ENCODE measurements at regions not wholly inside any gene's neighbourhood (a gene's known extent, or its start where the extent isn't known, plus 50 kb on each side); places are given as distances from the start of the nearest gene placed in this dataset.

- POLR2A ChIA-PET: no interaction called here
Measured at GRCh38 chr2:139409212-139409611, 629.0 kb upstream of the NXPH2 start.

GRCh38 chr2:139403948-139404347 lies 623.8 kb upstream of the NXPH2 start:
- CTCF ChIA-PET: no interaction called here
- no peak for TF ChIP-seq SUZ12 (IDR thresholded peaks at IDR 0.05)
- no peak for TF ChIP-seq ELF4 (IDR thresholded peaks at IDR 0.05)
- TF ChIP-seq FOXM1 (IDR thresholded peaks at IDR 0.05; ENCODE audit: borderline replicate concordance): no peak
- no peak for TF ChIP-seq ZNF384 (IDR thresholded peaks at IDR 0.05)
- no peak for TF ChIP-seq BHLHE40 (IDR thresholded peaks at IDR 0.05; ENCODE audit: borderline replicate concordance)
- TF ChIP-seq ARNT (IDR thresholded peaks at IDR 0.05): no peak
- TF ChIP-seq LEF1 (IDR thresholded peaks at IDR 0.05; ENCODE audit: borderline replicate concordance): no peak
- TF ChIP-seq SP1 (IDR thresholded peaks at IDR 0.05): no peak
- TF ChIP-seq FOXK2 (IDR thresholded peaks at IDR 0.05): no peak
- TF ChIP-seq L3MBTL2 (conservative IDR thresholded peaks at IDR 0.05): no peak
- no peak for TF ChIP-seq NFRKB (IDR thresholded peaks at IDR 0.05)
- no peak for TF ChIP-seq HDGF (IDR thresholded peaks at IDR 0.05; ENCODE audit: borderline replicate concordance)
- no peak for TF ChIP-seq FOXA1 (IDR thresholded peaks at IDR 0.05)
- no peak for TF ChIP-seq PKNOX1 (IDR thresholded peaks at IDR 0.05)
- TF ChIP-seq TARDBP (IDR thresholded peaks at IDR 0.05): no peak
- TF ChIP-seq CTBP1 (IDR thresholded peaks at IDR 0.05; ENCODE audit: borderline replicate concordance): no peak

More at GRCh38 chr2:139409212-139409611, 629.0 kb upstream of the NXPH2 start:
- DNase-seq (ENCODE audit: extremely low spot score): no peak
- CTCF ChIA-PET: no interaction called here
- no peak for TF ChIP-seq NFRKB (IDR thresholded peaks at IDR 0.05)

GRCh38 chr2:139394801-139395200 lies 614.6 kb upstream of the NXPH2 start:
- ChIA-PET POLR2A (no interaction called here), CTCF (no interaction called here)
- no peak for DNase-seq (ENCODE audit: extremely low spot score)
- TF ChIP-seq CTBP1 (IDR thresholded peaks at IDR 0.05; ENCODE audit: borderline replicate concordance) (no peak), PKNOX1 (IDR thresholded peaks at IDR 0.05) (no peak), HDGF (IDR thresholded peaks at IDR 0.05; ENCODE audit: borderline replicate concordance) (no peak), NFRKB (IDR thresholded peaks at IDR 0.05) (no peak), FOXA1 (IDR thresholded peaks at IDR 0.05) (no peak)

More at GRCh38 chr2:139403948-139404347, 623.8 kb upstream of the NXPH2 start:
- no peak for DNase-seq (ENCODE audit: extremely low spot score)
- POLR2A ChIA-PET: no interaction called here

GRCh38 chr2:139389391-139389790 lies 609.2 kb upstream of the NXPH2 start:
- ChIA-PET CTCF (no interaction called here), POLR2A (no interaction called here)
- DNase-seq (ENCODE audit: extremely low spot score): no peak
- no peak for TF ChIP-seq LEF1 (IDR thresholded peaks at IDR 0.05; ENCODE audit: borderline replicate concordance)
- no peak for TF ChIP-seq FOXM1 (IDR thresholded peaks at IDR 0.05; ENCODE audit: borderline replicate concordance)
- no peak for TF ChIP-seq BHLHE40 (IDR thresholded peaks at IDR 0.05; ENCODE audit: borderline replicate concordance)
- no peak for TF ChIP-seq ZNF384 (IDR thresholded peaks at IDR 0.05)
- no peak for TF ChIP-seq L3MBTL2 (conservative IDR thresholded peaks at IDR 0.05)
- TF ChIP-seq HDGF (IDR thresholded peaks at IDR 0.05; ENCODE audit: borderline replicate concordance): no peak
- no peak for TF ChIP-seq SP1 (IDR thresholded peaks at IDR 0.05)
- no peak for TF ChIP-seq FOXK2 (IDR thresholded peaks at IDR 0.05)
- TF ChIP-seq NFRKB (IDR thresholded peaks at IDR 0.05): no peak
- TF ChIP-seq TARDBP (IDR thresholded peaks at IDR 0.05): no peak
- no peak for TF ChIP-seq ARNT (IDR thresholded peaks at IDR 0.05)
- no peak for TF ChIP-seq ELF4 (IDR thresholded peaks at IDR 0.05)
- TF ChIP-seq PKNOX1 (IDR thresholded peaks at IDR 0.05): no peak
- TF ChIP-seq SUZ12 (IDR thresholded peaks at IDR 0.05): no peak
- TF ChIP-seq CTBP1 (IDR thresholded peaks at IDR 0.05; ENCODE audit: borderline replicate concordance): no peak
- no peak for TF ChIP-seq FOXA1 (IDR thresholded peaks at IDR 0.05)

- ChIA-PET POLR2A (no interaction called here), CTCF (no interaction called here)
- DNase-seq (ENCODE audit: extremely low spot score): no peak
- TF ChIP-seq ARNT (IDR thresholded peaks at IDR 0.05): no peak
- no peak for TF ChIP-seq FOXA1 (IDR thresholded peaks at IDR 0.05)
- TF ChIP-seq FOXK2 (IDR thresholded peaks at IDR 0.05): no peak
- no peak for TF ChIP-seq HDGF (IDR thresholded peaks at IDR 0.05; ENCODE audit: borderline replicate concordance)
- TF ChIP-seq CTBP1 (IDR thresholded peaks at IDR 0.05; ENCODE audit: borderline replicate concordance): no peak
- TF ChIP-seq BHLHE40 (IDR thresholded peaks at IDR 0.05; ENCODE audit: borderline replicate concordance): no peak
- no peak for TF ChIP-seq ZNF384 (IDR thresholded peaks at IDR 0.05)
- no peak for TF ChIP-seq LEF1 (IDR thresholded peaks at IDR 0.05; ENCODE audit: borderline replicate concordance)
- TF ChIP-seq SUZ12 (IDR thresholded peaks at IDR 0.05): no peak
- no peak for TF ChIP-seq NFRKB (IDR thresholded peaks at IDR 0.05)
- no peak for TF ChIP-seq SP1 (IDR thresholded peaks at IDR 0.05)
- TF ChIP-seq TARDBP (IDR thresholded peaks at IDR 0.05): no peak
- TF ChIP-seq ELF4 (IDR thresholded peaks at IDR 0.05): no peak
- TF ChIP-seq PKNOX1 (IDR thresholded peaks at IDR 0.05): no peak
- no peak for TF ChIP-seq L3MBTL2 (conservative IDR thresholded peaks at IDR 0.05)
Measured at GRCh38 chr2:139386401-139386800, 606.2 kb upstream of the NXPH2 start.

GRCh38 chr2:139383532-139383931 lies 603.3 kb upstream of the NXPH2 start:
- TF ChIP-seq HDGF (IDR thresholded peaks at IDR 0.05; ENCODE audit: borderline replicate concordance): no peak
- TF ChIP-seq ARNT (IDR thresholded peaks at IDR 0.05): no peak
- ChIA-PET CTCF (no interaction called here), POLR2A (no interaction called here)
- DNase-seq (ENCODE audit: extremely low spot score): no peak
